RPMI8226 (cell line): ENCODE measurements at regions not wholly inside any gene's neighbourhood (a gene's known extent, or its start where the extent isn't known, plus 50 kb on each side); places are given as distances from the start of the nearest gene placed in this dataset.
"Not testable (repeated sequence)": the region's sequence is repeated elsewhere in the genome, so short reads cannot be mapped to it uniquely, and the experiment has no call there.

Source experiments
- DNase-seq: peaks from one replicate; pipeline ENCODE4 v3.0.0-alpha.2; 2015

GRCh38 chr2:187610450-187610849 is 56.2 kb upstream of the TFPI start:
- DNase-seq = not testable (repeated sequence)

DNA sequence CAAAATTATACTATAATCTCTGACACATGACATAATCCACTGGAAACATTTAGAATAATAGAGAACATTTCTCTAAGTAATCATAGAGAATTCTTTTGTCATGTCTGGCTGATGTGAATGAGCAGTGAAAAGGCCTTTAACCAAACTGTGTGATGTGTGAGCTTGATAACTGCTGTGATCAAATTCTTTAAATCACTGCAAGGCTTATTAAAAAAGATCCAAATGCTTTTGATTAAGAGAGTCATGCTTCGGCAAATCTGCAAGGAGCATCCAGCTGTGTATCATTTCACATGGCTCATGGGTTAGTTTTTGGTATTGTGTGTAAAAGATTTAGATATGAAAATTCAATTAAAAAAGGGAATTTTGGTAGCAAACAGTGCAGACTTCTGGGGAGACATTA is 58.6 kb upstream of the TFPI start:
- no peak for DNase-seq

DNA sequence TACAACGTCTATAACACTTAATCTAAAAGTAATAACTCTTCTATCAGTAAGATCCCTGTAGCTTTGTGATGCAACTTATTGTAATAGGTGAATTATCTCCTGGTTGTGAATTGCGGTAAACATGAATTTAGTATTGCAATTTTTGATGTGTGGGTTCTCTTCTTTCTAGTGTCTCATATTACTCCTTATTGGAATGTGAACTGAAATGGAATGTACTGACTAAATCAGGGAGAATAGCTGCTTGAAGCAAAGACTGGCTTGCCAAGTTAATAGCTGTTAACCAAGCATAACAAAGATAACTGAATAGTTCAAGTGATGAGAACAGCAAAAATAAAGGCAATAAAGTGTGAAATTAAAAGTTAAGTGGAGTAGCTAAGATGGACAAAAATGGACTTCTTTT is 60.5 kb upstream of the TFPI start:
- DNase-seq = no peak

DNA sequence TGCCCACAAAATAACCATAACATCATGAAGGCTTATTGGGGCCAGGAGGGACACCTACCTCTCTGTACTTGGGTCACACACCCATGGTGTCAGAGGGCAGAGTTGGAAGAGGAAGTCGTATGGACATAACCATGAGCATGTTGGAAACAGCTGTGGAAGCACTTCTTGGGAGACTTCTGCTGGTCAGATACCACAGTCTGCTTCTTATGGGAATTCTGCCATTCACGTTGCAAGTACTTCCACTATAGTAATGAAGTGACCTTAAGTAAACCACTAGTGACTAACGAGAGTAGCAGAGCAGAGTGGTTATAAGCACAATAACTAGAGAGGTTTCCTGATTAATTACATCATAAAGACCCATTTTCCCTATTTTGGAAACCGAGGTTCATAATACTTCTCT is 61.1 kb upstream of the TFPI start:
- DNase-seq = no peak

DNA sequence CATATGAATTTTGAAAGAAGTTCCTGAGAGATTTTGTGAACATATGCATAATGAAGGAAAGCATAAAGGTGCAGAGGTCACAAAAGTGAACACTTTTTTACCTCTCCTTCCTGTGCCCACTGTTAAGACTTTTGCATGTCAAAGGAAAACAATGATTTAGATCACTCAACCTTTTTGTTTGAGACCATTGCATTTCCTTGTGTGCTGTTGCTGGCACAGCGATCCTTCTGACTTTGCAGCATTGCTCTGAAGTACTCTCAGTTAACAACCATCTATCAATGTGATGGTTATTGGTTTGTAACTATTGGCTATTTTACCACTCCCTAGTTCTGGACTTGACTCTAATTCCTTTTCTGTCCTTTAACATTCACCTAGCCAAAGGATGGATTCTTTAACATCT is 61.7 kb upstream of the TFPI start:
- no peak for DNase-seq

DNA sequence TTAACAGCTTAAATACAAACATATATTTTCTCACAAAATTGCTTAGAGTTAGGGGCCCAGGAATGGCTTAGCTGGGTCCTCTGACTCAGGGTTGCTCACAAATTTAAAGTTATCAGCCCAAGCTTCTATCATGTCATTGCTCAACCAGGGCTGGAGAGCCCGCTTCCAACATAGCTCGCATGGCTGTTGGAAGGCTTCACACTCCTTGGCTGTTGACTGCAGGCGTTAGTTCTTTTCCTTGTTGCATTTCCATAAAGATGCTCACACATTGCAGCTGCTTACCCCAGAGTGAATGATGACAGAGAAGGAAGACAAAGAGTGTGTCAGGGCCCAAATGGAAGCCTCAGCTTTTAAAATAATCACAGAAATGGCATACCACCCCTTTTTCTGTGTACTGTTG is 62.9 kb upstream of the TFPI start:
- no peak for DNase-seq

GRCh38 chr2:187617905-187618304 is 63.7 kb upstream of the TFPI start:
- no peak for DNase-seq

DNA sequence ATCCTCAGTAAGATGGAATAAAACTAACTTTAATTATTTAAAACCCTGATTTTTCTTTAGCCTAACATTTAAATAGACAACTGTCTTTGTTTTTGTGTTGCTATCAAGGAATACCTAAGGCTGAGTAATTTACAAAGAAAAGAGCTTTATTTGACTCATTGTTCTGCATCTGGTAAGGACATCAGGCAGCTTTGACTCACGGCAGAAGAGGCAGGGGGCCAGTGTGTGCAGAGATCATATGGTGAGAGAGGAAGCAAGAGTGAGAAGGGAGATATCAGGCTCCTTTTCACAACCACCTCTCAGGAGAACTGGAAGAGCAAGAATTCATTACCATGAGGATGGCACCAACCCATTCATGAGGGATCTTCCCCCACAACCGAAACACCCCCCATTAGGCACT is 64.6 kb upstream of the TFPI start:
- no peak for DNase-seq

DNA sequence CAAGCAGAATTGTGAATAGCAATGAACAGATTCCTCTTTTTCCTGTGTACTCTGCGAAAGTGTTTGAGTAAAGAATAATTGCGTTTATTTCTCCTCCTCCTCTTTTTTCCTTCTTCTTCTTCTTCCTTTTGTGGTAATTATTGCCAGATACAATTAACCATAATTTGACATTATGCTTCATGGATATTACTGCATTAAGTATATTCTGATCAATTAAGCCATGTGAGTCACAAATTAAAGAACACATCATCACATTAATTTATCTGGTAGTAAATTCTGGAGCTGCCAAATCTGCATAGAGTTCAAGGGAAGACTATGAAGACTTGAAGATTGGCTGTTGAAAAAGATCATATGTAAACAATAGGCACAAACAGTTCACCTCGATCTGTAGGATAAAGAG is 72.9 kb upstream of the TFPI start:
- no peak for DNase-seq

DNA sequence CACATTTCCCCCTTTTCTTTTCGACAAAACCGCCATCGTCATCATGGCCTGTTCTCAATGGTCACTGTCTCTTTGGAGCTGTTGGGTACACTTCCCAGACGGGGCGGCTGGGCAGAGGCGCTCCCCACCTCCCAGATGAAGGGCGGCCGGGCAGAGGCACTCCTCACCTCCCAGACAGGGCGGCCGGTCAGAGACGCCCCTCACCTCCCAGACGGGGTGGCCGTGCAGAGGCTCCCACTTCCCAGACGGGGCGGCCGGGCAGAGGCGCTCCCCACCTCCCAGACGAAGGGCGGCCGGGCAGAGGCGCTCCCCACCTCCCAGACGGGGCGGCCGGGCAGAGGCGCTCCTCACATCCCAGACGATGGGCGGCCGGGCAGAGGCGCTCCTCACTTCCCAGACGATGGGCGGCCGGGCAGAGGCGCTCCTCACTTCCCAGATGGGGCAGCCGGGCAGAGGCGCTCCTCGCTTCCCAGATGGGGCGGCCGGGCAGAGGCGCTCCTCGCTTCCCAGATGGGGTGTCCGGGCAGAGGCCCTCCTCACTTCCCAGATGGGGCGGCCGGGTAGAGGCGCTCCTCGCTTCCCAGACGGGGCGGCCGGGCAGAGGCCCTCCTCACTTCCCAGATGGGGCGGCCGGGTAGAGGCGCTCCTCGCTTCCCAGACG is 82.6 kb upstream of the TFPI start:
- DNase-seq = not testable (repeated sequence)

DNA sequence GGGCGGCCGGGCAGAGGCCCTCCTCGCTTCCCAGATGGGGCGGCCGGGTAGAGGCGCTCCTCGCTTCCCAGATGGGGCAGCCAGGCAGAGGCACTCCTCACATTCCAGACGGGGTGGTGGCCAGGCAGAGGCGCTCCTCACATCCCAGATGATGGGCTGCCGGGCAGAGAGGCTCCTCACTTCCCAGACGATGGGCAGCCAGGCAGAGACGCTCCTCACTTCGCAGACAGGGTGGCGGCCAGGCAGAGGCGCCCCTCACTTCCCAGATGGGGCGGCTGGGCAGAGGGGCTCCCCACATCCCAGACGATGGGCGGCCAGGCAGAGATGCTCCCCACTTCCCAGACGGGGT is 83.1 kb upstream of the TFPI start:
- DNase-seq = not testable (repeated sequence)

DNA sequence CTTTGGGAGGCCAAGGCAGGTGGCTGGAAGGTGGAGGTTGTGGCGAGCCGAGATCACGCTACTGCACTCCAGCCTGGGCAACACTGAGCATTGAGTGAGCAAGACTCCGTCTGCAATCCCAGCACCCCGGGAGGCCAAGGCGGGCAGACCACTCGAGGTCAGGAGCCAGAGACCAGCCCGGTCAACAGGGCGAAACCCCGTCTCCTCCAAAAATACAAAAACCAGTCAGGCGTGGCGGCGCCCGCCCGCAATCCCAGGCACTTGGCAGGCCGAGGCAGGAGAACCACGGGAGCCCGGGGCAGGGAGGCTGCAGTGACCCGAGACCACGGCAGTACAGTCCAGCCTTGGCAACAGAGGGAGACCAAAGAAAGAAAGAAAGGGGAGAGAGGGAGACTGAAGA is 83.5 kb upstream of the TFPI start:
- not testable (repeated sequence) for DNase-seq

DNA sequence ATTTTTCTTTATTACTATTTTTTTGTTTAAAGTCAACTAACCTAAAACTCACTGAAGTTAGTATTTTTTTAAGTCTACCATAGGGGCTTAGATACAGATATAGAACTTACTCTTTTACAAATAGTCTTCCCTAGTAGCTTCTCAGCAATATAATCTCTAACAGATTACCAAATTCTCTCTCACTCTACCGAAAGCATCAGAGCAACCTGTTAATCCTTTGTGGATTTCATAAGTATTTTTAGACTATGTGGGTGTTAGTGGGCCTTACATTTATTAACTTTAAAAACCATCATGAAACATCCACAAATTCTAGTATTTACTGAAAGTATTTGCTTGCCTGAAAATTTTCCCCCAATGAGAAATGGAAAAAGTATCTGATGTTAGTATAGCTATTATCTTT is 84.6 kb upstream of the TFPI start:
- DNase-seq = no peak

GRCh38 chr2:187640926-187641510 is 86.8 kb upstream of the TFPI start:
- no peak for DNase-seq

- no peak for DNase-seq
These were observed 88.3 kb upstream of the TFPI start for GRCh38 chr2:187642498-187642897.

GRCh38 chr2:187644486-187644885 is 90.3 kb upstream of the TFPI start:
- no peak for DNase-seq

DNA sequence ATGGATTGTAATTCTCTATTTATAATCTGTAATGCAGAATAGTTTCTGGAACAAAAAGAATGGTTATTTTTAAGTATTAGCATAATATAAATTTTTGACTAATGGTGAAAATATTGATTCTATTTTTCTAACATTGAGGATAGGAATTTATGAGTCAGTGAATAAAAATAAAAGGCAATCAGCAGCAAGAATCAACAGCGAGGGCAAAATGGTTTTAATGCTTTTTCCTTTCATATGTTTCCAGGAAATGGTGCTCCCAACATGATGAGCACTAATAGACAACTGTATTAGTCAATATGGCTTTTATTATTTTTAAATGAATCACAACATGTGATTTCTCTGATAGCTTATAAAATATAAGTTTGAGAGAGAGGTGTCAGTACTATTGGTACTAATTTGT is 90.7 kb upstream of the TFPI start:
- DNase-seq = no peak

- DNase-seq = no peak
These were observed 92.3 kb upstream of the TFPI start for GRCh38 chr2:187646556-187646955.

DNA sequence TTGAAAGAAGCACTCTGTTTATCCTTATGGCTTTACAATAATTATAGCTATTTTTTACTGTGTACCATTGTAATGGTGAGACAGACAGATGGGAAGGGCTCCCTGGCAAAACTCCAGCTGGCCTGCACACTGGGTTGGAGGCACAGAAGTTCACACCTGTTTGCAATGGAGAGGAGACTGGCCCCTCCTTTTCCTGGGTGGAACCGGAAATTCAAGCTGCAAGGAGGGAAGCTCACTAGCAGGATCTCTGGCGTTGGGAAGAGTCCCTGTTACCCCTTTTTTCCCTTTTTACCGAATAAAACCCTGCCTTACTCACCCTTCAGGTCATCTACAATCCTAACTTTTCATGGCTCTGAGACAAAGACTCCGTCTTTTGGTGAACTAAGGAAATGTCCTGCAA is 100.3 kb upstream of the TFPI start:
- peak; percentile 76 for DNase-seq

DNA sequence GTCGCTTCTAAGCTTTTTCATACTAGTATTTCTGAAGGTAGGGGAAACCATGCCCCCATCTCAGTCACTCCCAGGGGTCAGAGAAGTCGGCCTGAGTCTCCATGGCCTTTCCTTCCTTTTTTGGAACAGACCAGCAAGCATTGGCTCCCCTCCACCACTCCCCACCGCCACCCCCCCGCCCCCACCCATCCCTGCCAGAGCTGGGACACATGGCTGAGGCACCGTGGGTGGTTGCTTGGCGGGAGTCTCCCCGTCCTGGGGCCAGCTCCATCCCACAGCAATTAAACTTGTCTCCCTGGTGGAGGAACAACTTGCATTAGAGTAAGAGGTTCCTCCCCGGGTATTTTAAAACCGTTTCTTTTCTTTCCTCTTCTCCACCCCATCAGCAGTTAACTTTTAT is 100.8 kb upstream of the TFPI start:
- DNase-seq = no peak

- no peak for DNase-seq
These were observed 101.9 kb upstream of the TFPI start for GRCh38 chr2:187656123-187656522.

DNA sequence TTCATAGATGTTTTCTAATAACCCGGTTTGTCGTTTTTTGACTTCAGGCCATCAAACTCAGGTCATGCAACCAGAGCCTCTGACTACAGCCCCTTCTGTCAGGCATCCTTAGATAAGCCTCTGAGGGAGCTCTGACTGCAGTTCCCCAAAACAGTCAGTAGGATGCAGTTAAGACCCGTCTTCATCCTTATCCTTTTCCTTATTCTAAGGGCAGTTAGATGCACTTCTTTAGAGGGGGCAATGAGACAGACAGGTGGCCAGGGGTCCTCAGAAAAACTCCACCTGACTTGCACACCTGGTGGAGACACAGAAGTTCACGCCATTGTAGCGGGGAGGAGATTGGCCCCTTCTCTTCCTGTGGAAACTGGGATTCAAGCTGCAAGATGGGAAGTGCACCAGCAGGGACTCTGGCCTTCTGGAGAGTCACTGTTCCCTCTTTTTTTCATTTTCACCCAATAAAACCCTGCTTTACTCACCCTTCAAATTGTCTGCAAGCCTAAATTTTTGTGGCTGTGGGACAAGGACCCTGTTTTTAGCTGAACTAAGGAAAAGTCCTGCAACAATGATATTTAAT is 104.8 kb upstream of the TFPI start:
- no peak for DNase-seq

GRCh38 chr2:187676050-187676449 is 121.8 kb upstream of the TFPI start:
- not testable (repeated sequence) for DNase-seq

- DNase-seq = no peak
These were observed 125.2 kb upstream of the TFPI start for GRCh38 chr2:187679454-187679853.

- no peak for DNase-seq
These were observed 129.9 kb upstream of the TFPI start for GRCh38 chr2:187684174-187684573.
